GM21390 (cell line): ENCODE measurements at regions not wholly inside any gene's neighbourhood (a gene's known extent, or its start where the extent isn't known, plus 50 kb on each side); places are given as distances from the start of the nearest gene placed in this dataset.
A peak's percentile ranks its signal among the peaks of the same experiment; 100 is the strongest.
"Not testable (repeated sequence)": the region's sequence is repeated elsewhere in the genome, so short reads cannot be mapped to it uniquely, and the experiment has no call there.

ENCODE experiments used
- ATAC-seq: cut with Tn5 transposase; IDR thresholded peaks from one replicate; pipeline ENCODE4 v1.9.1; 2021; ENCODE audit not compliant: unreplicated experiment

GRCh38 chr1:149157409-149157808 is 54.1 kb upstream of the NBPF9 start:
- ATAC-seq: not testable (repeated sequence)

- ATAC-seq: not testable (repeated sequence)
Observed at GRCh38 chr1:149158308-149158707, 55.0 kb upstream of the NBPF9 start.

GRCh38 chr1:149163063-149163444 is 59.7 kb upstream of the NBPF9 start:
- not testable (repeated sequence) for ATAC-seq

GRCh38 chr1:149174765-149175164 is 71.4 kb upstream of the NBPF9 start:
- ATAC-seq: not testable (repeated sequence)

- ATAC-seq: not testable (repeated sequence)
Observed at GRCh38 chr1:149175812-149176211, 72.5 kb upstream of the NBPF9 start.

GRCh38 chr1:149176453-149177316 is 73.3 kb upstream of the NBPF9 start:
- ATAC-seq: not testable (repeated sequence)

GRCh38 chr1:149190742-149191141 is 87.4 kb upstream of the NBPF9 start:
- not testable (repeated sequence) for ATAC-seq

- ATAC-seq: not testable (repeated sequence)
Observed at GRCh38 chr1:149196651-149197050, 93.3 kb upstream of the NBPF9 start.

- ATAC-seq: peak; percentile 78
Observed at GRCh38 chr1:149200567-149200966, 97.2 kb upstream of the NBPF9 start.

GRCh38 chr1:149202283-149202682 is 98.9 kb upstream of the NBPF9 start:
- not testable (repeated sequence) for ATAC-seq

- not testable (repeated sequence) for ATAC-seq
Observed at GRCh38 chr1:149204396-149204795, 101.0 kb upstream of the NBPF9 start.

- ATAC-seq: not testable (repeated sequence)
Observed at GRCh38 chr1:149208836-149209235, 105.5 kb upstream of the NBPF9 start.

GRCh38 chr1:149211757-149212420 is 108.5 kb upstream of the NBPF9 start:
- peak; percentile 78 for ATAC-seq

- ATAC-seq: not testable (repeated sequence)
Observed at GRCh38 chr1:149212946-149213345, 109.6 kb upstream of the NBPF9 start.

GRCh38 chr1:149213673-149214072 is 110.3 kb upstream of the NBPF9 start:
- ATAC-seq: not testable (repeated sequence)

GRCh38 chr1:149218080-149218988 is 115.0 kb upstream of the NBPF9 start:
- not testable (repeated sequence) for ATAC-seq

- not testable (repeated sequence) for ATAC-seq
Observed at GRCh38 chr1:149219539-149219938, 116.2 kb upstream of the NBPF9 start.

- not testable (repeated sequence) for ATAC-seq
Observed at GRCh38 chr1:149220463-149221074, 117.2 kb upstream of the NBPF9 start.

GRCh38 chr1:149227933-149228665 is 124.7 kb upstream of the NBPF9 start:
- not testable (repeated sequence) for ATAC-seq
